ENCODE measurements at regions not wholly inside any gene's neighbourhood (a gene's known extent, or its start where the extent isn't known, plus 50 kb on each side); places are given as distances from the start of the nearest gene placed in this dataset.

GRCh38 chr21:21622460-21623234 is 624.4 kb downstream of the NCAM2 start:
- H3K9me3 Mint-ChIP-seq (ENCODE audit: unreplicated experiment): peaks cover 7% of the 10 kb centered on the region
- H3K4me3 Mint-ChIP-seq (ENCODE audit: unreplicated experiment): no peak overlapping the region
- no peak overlapping the region for H3K27ac Mint-ChIP-seq (ENCODE audit: low read depth, unreplicated experiment)
- no peaks in the 10 kb centered on the region for H3K27me3 Mint-ChIP-seq (ENCODE audit: insufficient read depth, unreplicated experiment)
- no TSS peak for BruUV-seq (replicated peaks)
- peaks cover 10% of the 10 kb centered on the region for H3K4me1 Mint-ChIP-seq (ENCODE audit: insufficient read depth, unreplicated experiment)
- DNase-seq (ENCODE audit: unreplicated experiment): no peak
- H3K36me3 Mint-ChIP-seq (ENCODE audit: insufficient read depth, unreplicated experiment): no peaks in the 10 kb centered on the region
- ChIA-PET CTCF (interaction anchor here (0.7 to 1.2 kb wide), 2 partner anchors 12 to 403 kb away, joined by 3 to 4 read pairs; no protein-coding TSS in a partner anchor), POLR2A (interaction anchor here (2.2 kb wide), 1 partner anchor 10 kb away, joined by 9 read pairs; no protein-coding TSS in a partner anchor)
- no peak for TF ChIP-seq CTCF (IDR thresholded peaks at IDR 0.05; ENCODE audit: unreplicated experiment)
- intact Hi-C loops (cut with micrococcal nuclease): no loop called here

GRCh38 chr21:21624674-21625073 is 626.5 kb downstream of the NCAM2 start:
- Mint-ChIP-seq H3K27me3 (ENCODE audit: insufficient read depth, unreplicated experiment) (no peaks in the 10 kb centered on the region), H3K27ac (ENCODE audit: low read depth, unreplicated experiment) (no peak overlapping the region), H3K4me1 (ENCODE audit: insufficient read depth, unreplicated experiment) (peaks cover 9% of the 10 kb centered on the region), H3K36me3 (ENCODE audit: insufficient read depth, unreplicated experiment) (no peaks in the 10 kb centered on the region), H3K9me3 (ENCODE audit: unreplicated experiment) (peaks cover 7% of the 10 kb centered on the region), H3K4me3 (ENCODE audit: unreplicated experiment) (no peak overlapping the region)
- intact Hi-C loops (cut with micrococcal nuclease): no loop called here
- TF ChIP-seq CTCF (IDR thresholded peaks at IDR 0.05; ENCODE audit: unreplicated experiment): no peak
- ChIA-PET POLR2A (interaction anchor here (0.5 kb wide), 1 partner anchor 10 kb away, joined by 3 read pairs; no protein-coding TSS in a partner anchor), CTCF (interaction anchor here (0.6 kb wide), 1 partner anchor 15 kb away, joined by 3 read pairs; no protein-coding TSS in a partner anchor)
- no peak for DNase-seq (ENCODE audit: unreplicated experiment)
- no TSS peak for BruUV-seq (replicated peaks)

- H3K4me3 Mint-ChIP-seq (ENCODE audit: unreplicated experiment): no peak overlapping the region
- no peak for DNase-seq (ENCODE audit: unreplicated experiment)
- ChIA-PET CTCF (no interaction called here), POLR2A (interaction anchor here (0.7 kb wide), 1 partner anchor 79 kb away, joined by 4 read pairs; no protein-coding TSS in a partner anchor)
- TF ChIP-seq CTCF (IDR thresholded peaks at IDR 0.05; ENCODE audit: unreplicated experiment): no peak
- no peaks in the 10 kb centered on the region for H3K4me1 Mint-ChIP-seq (ENCODE audit: insufficient read depth, unreplicated experiment)
- H3K27me3 Mint-ChIP-seq (ENCODE audit: insufficient read depth, unreplicated experiment): no peaks in the 10 kb centered on the region
- no peak overlapping the region for H3K27ac Mint-ChIP-seq (ENCODE audit: low read depth, unreplicated experiment)
- peaks cover 10% of the 10 kb centered on the region for H3K9me3 Mint-ChIP-seq (ENCODE audit: unreplicated experiment)
- BruUV-seq (replicated peaks): no TSS peak
- H3K36me3 Mint-ChIP-seq (ENCODE audit: insufficient read depth, unreplicated experiment): no peaks in the 10 kb centered on the region
- intact Hi-C loops (cut with micrococcal nuclease): no loop called here
Measured at GRCh38 chr21:21631961-21632360, 633.8 kb downstream of the NCAM2 start.

GRCh38 chr21:21632926-21633325 is 634.7 kb downstream of the NCAM2 start:
- ChIA-PET POLR2A (no interaction called here), CTCF (no interaction called here)
- Mint-ChIP-seq H3K9me3 (ENCODE audit: unreplicated experiment) (peaks cover 15% of the 10 kb centered on the region), H3K4me1 (ENCODE audit: insufficient read depth, unreplicated experiment) (no peaks in the 10 kb centered on the region), H3K27ac (ENCODE audit: low read depth, unreplicated experiment) (no peak overlapping the region), H3K27me3 (ENCODE audit: insufficient read depth, unreplicated experiment) (no peaks in the 10 kb centered on the region), H3K4me3 (ENCODE audit: unreplicated experiment) (no peak overlapping the region), H3K36me3 (ENCODE audit: insufficient read depth, unreplicated experiment) (no peaks in the 10 kb centered on the region)
- intact Hi-C loops (cut with micrococcal nuclease): no loop called here
- BruUV-seq (replicated peaks): no TSS peak
- no peak for TF ChIP-seq CTCF (IDR thresholded peaks at IDR 0.05; ENCODE audit: unreplicated experiment)
- DNase-seq (ENCODE audit: unreplicated experiment): no peak
